HepG2 (cell line): ENCODE measurements at regions not wholly inside any gene's neighbourhood (a gene's known extent, or its start where the extent isn't known, plus 50 kb on each side); places are given as distances from the start of the nearest gene placed in this dataset.
A peak's percentile ranks its signal among the peaks of the same experiment; 100 is the strongest.

Experiments used
- ATF1 ChIP-seq: IDR thresholded peaks from 2 replicates; pipeline ENCODE4 v1.6.1; 2016; ENCODE audit warnings: mild to moderate bottlenecking, control low read depth
- FLYWCH1 ChIP-seq: sonication (generic); formaldehyde crosslinking; IDR thresholded peaks from 2 replicates; pipeline ENCODE4 v1.8.1; 2023; ENCODE audit warnings: mild to moderate bottlenecking, missing genetic modification reagents
- FOSL2 ChIP-seq: sonication (generic); formaldehyde crosslinking; IDR thresholded peaks from 2 replicates; pipeline ENCODE4 v1.4.0; 2020; ENCODE audit warnings: missing genetic modification reagents
- FOXK2 ChIP-seq: fragments of 450-650 bp; IDR thresholded peaks from 2 replicates; pipeline ENCODE4 v1.6.1; 2016
- HMGA1 ChIP-seq: sonication (generic); formaldehyde crosslinking; conservative IDR thresholded peaks from 2 replicates; pipeline ENCODE4 v1.4.0; 2020; ENCODE audit warnings: missing genetic modification reagents
- ISL2 ChIP-seq: sonication (generic); formaldehyde crosslinking; IDR thresholded peaks from 2 replicates; pipeline ENCODE4 v1.5.0; 2020; ENCODE audit warnings: missing genetic modification reagents
- JUND ChIP-seq: sonication (generic); formaldehyde crosslinking; IDR thresholded peaks from 2 replicates; pipeline ENCODE4 v1.8.0; 2022; ENCODE audit warnings: mild to moderate bottlenecking, missing genetic modification reagents
- KLF11 ChIP-seq: IDR thresholded peaks from 2 replicates; pipeline ENCODE4 v1.6.1; 2016; ENCODE audit warnings: missing compliant biosample characterization
- KLF6 ChIP-seq: IDR thresholded peaks from 2 replicates; pipeline ENCODE4 v1.8.0; 2016; ENCODE audit warnings: missing biosample characterization, missing genetic modification reagents
- MAFF ChIP-seq: IDR thresholded peaks from 2 replicates; pipeline ENCODE4 v1.6.1; 2011; ENCODE audit warnings: low read depth, low read length, improper control_type of control experiment
- MXD4 ChIP-seq: IDR thresholded peaks from 2 replicates; pipeline ENCODE4 v1.6.1; 2016; ENCODE audit warnings: mild to moderate bottlenecking, missing biosample characterization, missing genetic modification reagents
- NCOA1 ChIP-seq: sonication (generic); formaldehyde crosslinking; IDR thresholded peaks from 2 replicates; pipeline ENCODE4 v1.9.0; 2021; ENCODE audit warnings: missing genetic modification reagents
- NFE2 ChIP-seq: sonication (generic); formaldehyde crosslinking; IDR thresholded peaks from 2 replicates; pipeline ENCODE4 v1.4.0; 2020; ENCODE audit warnings: missing genetic modification reagents
- NFIB ChIP-seq: sonication (generic); formaldehyde crosslinking; IDR thresholded peaks from 2 replicates; pipeline ENCODE4 v1.9.0; 2021; ENCODE audit warnings: missing genetic modification reagents, mild to moderate bottlenecking, borderline replicate concordance
- NONO ChIP-seq, 2 experiments: fragments of 450-650 bp in 1 of 2; sonication (generic) in 1 of 2; formaldehyde crosslinking in 1 of 2; IDR thresholded peaks in 1 of 2; conservative IDR thresholded peaks in 1 of 2; 2 replicates each; pipeline versions ENCODE4 v1.6.1 to v1.8.0; 2017 to 2022; ENCODE audit warnings: mild to moderate bottlenecking in 1 of 2, missing genetic modification reagents in 1 of 2, moderate library complexity in 1 of 2
- SOX13 ChIP-seq, 3 experiments: fragments of 450-650 bp in 1 of 3; sonication (generic) in 1 of 3; formaldehyde crosslinking in 1 of 3; IDR thresholded peaks in 2 of 3; conservative IDR thresholded peaks in 1 of 3; 2 replicates each; pipeline versions ENCODE4 v1.5.0 to v1.6.1; 2016 to 2020; ENCODE audit warnings: antibody characterized with exemption in 1 of 3, mild to moderate bottlenecking in 1 of 3, missing compliant biosample characterization in 1 of 3, missing genetic modification reagents in 1 of 3, moderate library complexity in 1 of 3
- TOE1 ChIP-seq: sonication (generic); formaldehyde crosslinking; IDR thresholded peaks from 2 replicates; pipeline ENCODE4 v1.4.0; 2020; ENCODE audit warnings: mild to moderate bottlenecking, missing genetic modification reagents
- YEATS2 ChIP-seq: sonication (generic); formaldehyde crosslinking; IDR thresholded peaks from 2 replicates; pipeline ENCODE4 v1.4.0; 2020; ENCODE audit warnings: missing genetic modification reagents, borderline replicate concordance
- ZBTB42 ChIP-seq: sonication (generic); formaldehyde crosslinking; IDR thresholded peaks from 2 replicates; pipeline ENCODE4 v1.5.0; 2020; ENCODE audit warnings: mild to moderate bottlenecking, missing genetic modification reagents
- ZBTB46 ChIP-seq: sonication (generic); formaldehyde crosslinking; IDR thresholded peaks from 2 replicates; pipeline ENCODE4 v1.4.0; 2020; ENCODE audit warnings: mild to moderate bottlenecking, missing genetic modification reagents, borderline replicate concordance
- ZFP36 ChIP-seq: fragments of 150-350 bp; IDR thresholded peaks from 2 replicates; pipeline ENCODE4 v1.6.1; 2018; ENCODE audit warnings: borderline replicate concordance, low read length, low read depth; ENCODE audit not compliant: partially characterized antibody
- ZNF382 ChIP-seq: sonication (generic); formaldehyde crosslinking; IDR thresholded peaks from 2 replicates; pipeline ENCODE4 v1.5.0; 2020; ENCODE audit warnings: missing genetic modification reagents, mild to moderate bottlenecking, borderline replicate concordance
- ZNF432 ChIP-seq: sonication (generic); formaldehyde crosslinking; IDR thresholded peaks from 2 replicates; pipeline ENCODE4 v1.5.0; 2020; ENCODE audit warnings: missing genetic modification reagents, mild to moderate bottlenecking, borderline replicate concordance
- ZNF629 ChIP-seq: sonication (generic); formaldehyde crosslinking; conservative IDR thresholded peaks from 2 replicates; pipeline ENCODE4 v1.5.0; 2020; ENCODE audit warnings: missing genetic modification reagents
- ZNF652 ChIP-seq: IDR thresholded peaks from 2 replicates; pipeline ENCODE4 v1.6.1; 2016; ENCODE audit warnings: low read depth, borderline replicate concordance
- TF ChIP-seq, protein P1 (sequence below): sonication (generic); formaldehyde crosslinking; IDR thresholded peaks from 2 replicates; pipeline ENCODE4 v1.4.0; 2020; ENCODE audit warnings: mild to moderate bottlenecking, low read depth, missing genetic modification reagents
- TF ChIP-seq, protein P2 (sequence below): sonication (generic); formaldehyde crosslinking; IDR thresholded peaks from 2 replicates; pipeline ENCODE4 v1.8.0; 2022; ENCODE audit warnings: missing genetic modification reagents, low read depth, mild to moderate bottlenecking, borderline replicate concordance
- TF ChIP-seq, protein P3 (sequence below): IDR thresholded peaks from 2 replicates; pipeline ENCODE4 v1.6.1; 2012; ENCODE audit warnings: low read length, improper control_type of control experiment

DNA sequence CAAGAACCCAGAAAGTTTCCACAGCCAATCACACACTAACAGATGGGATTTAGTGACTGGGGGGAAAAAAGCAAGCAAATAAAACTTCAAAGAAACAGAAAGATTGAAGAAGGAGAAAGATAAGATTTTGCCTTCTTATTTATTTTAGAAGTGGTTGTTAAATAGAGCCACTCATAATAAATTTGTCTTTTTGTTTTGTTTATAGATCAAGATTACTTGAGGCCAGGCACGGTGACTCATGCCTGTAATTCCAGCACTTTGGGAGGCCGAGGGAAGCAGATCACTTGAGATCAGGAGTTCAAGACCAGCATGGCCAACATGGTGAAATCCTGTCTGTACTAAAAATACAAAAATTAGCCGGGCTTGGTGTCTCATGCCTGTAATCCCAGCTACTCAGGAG, 94.9 kb upstream of the RANBP3L start (continued):
- TF ChIP-seq, protein P1, sequence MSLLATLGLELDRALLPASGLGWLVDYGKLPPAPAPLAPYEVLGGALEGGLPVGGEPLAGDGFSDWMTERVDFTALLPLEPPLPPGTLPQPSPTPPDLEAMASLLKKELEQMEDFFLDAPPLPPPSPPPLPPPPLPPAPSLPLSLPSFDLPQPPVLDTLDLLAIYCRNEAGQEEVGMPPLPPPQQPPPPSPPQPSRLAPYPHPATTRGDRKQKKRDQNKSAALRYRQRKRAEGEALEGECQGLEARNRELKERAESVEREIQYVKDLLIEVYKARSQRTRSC (CRISPR knock-in tag), result no peak
- TF ChIP-seq NFE2 (CRISPR knock-in tag) (no peak), JUND (CRISPR knock-in tag) (peak; percentile 27; the same call in 1 of the 2 replicates), ZFP36 (no peak), NONO (IDR thresholded peaks at IDR 0.05) (no peak), NONO (CRISPR knock-in tag; conservative IDR thresholded peaks at IDR 0.05) (no peak), ZBTB46 (CRISPR knock-in tag) (no peak), FOSL2 (CRISPR knock-in tag) (peak; percentile 89), ZNF629 (CRISPR knock-in tag) (no peak), FLYWCH1 (CRISPR knock-in tag) (no peak), ISL2 (CRISPR knock-in tag) (peak; percentile 35; the same call in 1 of the 2 replicates), YEATS2 (no peak), FOXK2 (no peak), ZBTB42 (CRISPR knock-in tag) (no peak), KLF11 (CRISPR knock-in tag) (no peak), TOE1 (CRISPR knock-in tag) (no peak), ZNF382 (no peak), NFIB (CRISPR knock-in tag) (no peak), MAFF (no peak), ATF1 (CRISPR knock-in tag) (no peak), NCOA1 (CRISPR knock-in tag) (no peak), SOX13 (IDR thresholded peaks at IDR 0.05) (no peak), SOX13 (CRISPR knock-in tag; conservative IDR thresholded peaks at IDR 0.05 in 1 of 2, IDR thresholded peaks at IDR 0.05 in 1 of 2) (peak in 1 of 2 experiments; percentile 11; a peak in 1 of 4 replicates), HMGA1 (CRISPR knock-in tag) (no peak), ZNF432 (CRISPR knock-in tag) (no peak), KLF6 (CRISPR knock-in tag) (no peak), MXD4 (no peak), ZNF652 (CRISPR knock-in tag) (no peak)
- TF ChIP-seq, protein P2, sequence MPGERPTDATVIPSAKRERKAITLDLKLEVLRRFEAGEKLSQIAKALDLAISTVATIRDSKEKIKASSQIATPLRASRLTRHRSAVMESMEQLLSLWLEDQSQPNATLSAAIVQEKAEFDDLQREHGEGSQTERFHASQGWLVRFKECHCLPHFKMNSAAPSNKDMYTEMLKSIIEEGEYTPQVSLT (CRISPR knock-in tag), result no peak
- TF ChIP-seq, protein P3, sequence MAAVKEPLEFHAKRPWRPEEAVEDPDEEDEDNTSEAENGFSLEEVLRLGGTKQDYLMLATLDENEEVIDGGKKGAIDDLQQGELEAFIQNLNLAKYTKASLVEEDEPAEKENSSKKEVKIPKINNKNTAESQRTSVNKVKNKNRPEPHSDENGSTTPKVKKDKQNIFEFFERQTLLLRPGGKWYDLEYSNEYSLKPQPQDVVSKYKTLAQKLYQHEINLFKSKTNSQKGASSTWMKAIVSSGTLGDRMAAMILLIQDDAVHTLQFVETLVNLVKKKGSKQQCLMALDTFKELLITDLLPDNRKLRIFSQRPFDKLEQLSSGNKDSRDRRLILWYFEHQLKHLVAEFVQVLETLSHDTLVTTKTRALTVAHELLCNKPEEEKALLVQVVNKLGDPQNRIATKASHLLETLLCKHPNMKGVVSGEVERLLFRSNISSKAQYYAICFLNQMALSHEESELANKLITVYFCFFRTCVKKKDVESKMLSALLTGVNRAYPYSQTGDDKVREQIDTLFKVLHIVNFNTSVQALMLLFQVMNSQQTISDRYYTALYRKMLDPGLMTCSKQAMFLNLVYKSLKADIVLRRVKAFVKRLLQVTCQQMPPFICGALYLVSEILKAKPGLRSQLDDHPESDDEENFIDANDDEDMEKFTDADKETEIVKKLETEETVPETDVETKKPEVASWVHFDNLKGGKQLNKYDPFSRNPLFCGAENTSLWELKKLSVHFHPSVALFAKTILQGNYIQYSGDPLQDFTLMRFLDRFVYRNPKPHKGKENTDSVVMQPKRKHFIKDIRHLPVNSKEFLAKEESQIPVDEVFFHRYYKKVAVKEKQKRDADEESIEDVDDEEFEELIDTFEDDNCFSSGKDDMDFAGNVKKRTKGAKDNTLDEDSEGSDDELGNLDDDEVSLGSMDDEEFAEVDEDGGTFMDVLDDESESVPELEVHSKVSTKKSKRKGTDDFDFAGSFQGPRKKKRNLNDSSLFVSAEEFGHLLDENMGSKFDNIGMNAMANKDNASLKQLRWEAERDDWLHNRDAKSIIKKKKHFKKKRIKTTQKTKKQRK, result no peak
